Vagina (tissue), 1 donor: ENCODE measurements at regions not wholly inside any gene's neighbourhood (a gene's known extent, or its start where the extent isn't known, plus 50 kb on each side); places are given as distances from the start of the nearest gene placed in this dataset. TPM values are rescaled to one million over a fixed set of nuclear protein-coding genes. Genes with fewer than 3 reads are reported as not detected.

Experiments used
- small RNA-seq: library from RNA; depleted of rRNA; stranded (forward); fragments of <200 nt; gene quantifications from one replicate; pipeline ENCODE3, GENCODE V24; 2016

Small RNAs in the stretch of these regions (small RNA-seq; reads per million reads assigned to genes)
- not detected for gene RNU6-70P
